OCI-LY7 (cell line): ENCODE measurements at regions not wholly inside any gene's neighbourhood (a gene's known extent, or its start where the extent isn't known, plus 50 kb on each side); places are given as distances from the start of the nearest gene placed in this dataset.

Experiments
- BruUV-seq: library from RNA; stranded (reverse); fragments of 400-500 nt; replicated peaks from 2 replicates; lab custom pipeline; 2021; lab: Mats Ljungman, UMichigan
- CTCF ChIA-PET: fragments of 300-600 bp; sonication (Branson Sonifier 250); formaldehyde crosslinking; loops from one replicate; lab custom pipeline; 2022; ENCODE audit warnings: antibody characterized with exemption; ENCODE audit not compliant: unreplicated experiment; lab: Charles Lee
- POLR2A ChIA-PET: fragments of 300-600 bp; sonication (Branson Sonifier 250); formaldehyde crosslinking; loops from one replicate; lab custom pipeline; 2022; ENCODE audit warnings: antibody characterized with exemption; lab: Charles Lee
- DNase-seq: peaks from one replicate; pipeline ENCODE4 v3.0.0-alpha.2; 2015; ENCODE audit warnings: low spot score
- H2AFZ ChIP-seq: fragments of 200-600 bp; sonication (generic), shearing (Covaris generic); 2 replicates; pipeline ENCODE4 v1.6.1; 2014; ENCODE audit warnings: mild to moderate bottlenecking, antibody characterized with exemption, low read length, moderate library complexity
- H3K27ac ChIP-seq: fragments of 200-600 bp; sonication (generic); 2 replicates; pipeline ENCODE4 v1.5.1; 2014; ENCODE audit warnings: mixed run types, low read depth, mild to moderate bottlenecking, moderate library complexity, low read length, inconsistent platforms; ENCODE audit not compliant: poor library complexity, severe bottlenecking
- H3K36me3 ChIP-seq: fragments of 200-600 bp; sonication (generic); 2 replicates; pipeline ENCODE4 v1.6.1; 2014; ENCODE audit warnings: mild to moderate bottlenecking, antibody characterized with exemption, low read length, moderate library complexity, mixed read lengths; ENCODE audit not compliant: insufficient read depth
- H3K4me1 ChIP-seq: fragments of 200-600 bp; sonication (generic); 2 replicates; pipeline ENCODE4 v1.5.1; 2014; ENCODE audit warnings: mild to moderate bottlenecking, low read length; ENCODE audit not compliant: insufficient read depth, poor library complexity, severe bottlenecking
- H3K4me2 ChIP-seq: fragments of 200-600 bp; sonication (generic); 2 replicates; pipeline ENCODE4 v1.6.1; 2014; ENCODE audit warnings: mild to moderate bottlenecking, low read length
- H3K4me3 ChIP-seq: fragments of 200-600 bp; sonication (generic); 2 replicates; pipeline ENCODE4 v1.5.1; 2014; ENCODE audit warnings: mild to moderate bottlenecking, low read depth, low read length; ENCODE audit not compliant: poor library complexity, severe bottlenecking
- H3K79me2 ChIP-seq: fragments of 200-600 bp; sonication (generic); 2 replicates; pipeline ENCODE4 v1.6.1; 2016; ENCODE audit warnings: low read depth, mild to moderate bottlenecking, low read length, moderate library complexity, mixed read lengths; ENCODE audit not compliant: insufficient read depth
- H3K9me2 ChIP-seq: fragments of 200-600 bp; sonication (generic); 2 replicates; pipeline ENCODE4 v1.6.1; 2016; ENCODE audit warnings: mild to moderate bottlenecking, low read length, mixed read lengths; ENCODE audit not compliant: insufficient read depth
- H3K9me3 ChIP-seq: fragments of 200-600 bp; sonication (generic); 2 replicates; pipeline ENCODE4 v1.6.1; 2014; ENCODE audit warnings: mild to moderate bottlenecking, mixed run types, low read length, mixed read lengths
- H4K20me1 ChIP-seq: fragments of 200-600 bp; sonication (generic); 2 replicates; pipeline ENCODE4 v1.6.1; 2014; ENCODE audit warnings: mild to moderate bottlenecking, antibody characterized with exemption, low read length, moderate library complexity, mixed read lengths; ENCODE audit not compliant: insufficient read depth
- EZH2phosphoT487 ChIP-seq: fragments of 200-600 bp; sonication (generic); IDR thresholded peaks from 2 replicates; pipeline ENCODE4 v1.6.1; 2018; ENCODE audit warnings: low read depth, borderline replicate concordance, mild to moderate bottlenecking, mixed run types, antibody characterized with exemption, low read length, moderate library complexity, mixed read lengths
- intact Hi-C: fragments of 100-400 bp; cut with micrococcal nuclease; formaldehyde crosslinking; loops from one replicate; pipeline ENCODE4 v1.10.0; 2022; ENCODE audit not compliant: unreplicated experiment
- TF ChIP-seq, protein P1 (sequence below): fragments of 200-600 bp; sonication (generic); conservative IDR thresholded peaks from 2 replicates; pipeline ENCODE4 v1.5.1; 2014; ENCODE audit warnings: mild to moderate bottlenecking, antibody characterized with exemption, low read length, moderate library complexity, mixed read lengths

- no peak for TF ChIP-seq EZH2phosphoT487
- TF ChIP-seq, protein P1, sequence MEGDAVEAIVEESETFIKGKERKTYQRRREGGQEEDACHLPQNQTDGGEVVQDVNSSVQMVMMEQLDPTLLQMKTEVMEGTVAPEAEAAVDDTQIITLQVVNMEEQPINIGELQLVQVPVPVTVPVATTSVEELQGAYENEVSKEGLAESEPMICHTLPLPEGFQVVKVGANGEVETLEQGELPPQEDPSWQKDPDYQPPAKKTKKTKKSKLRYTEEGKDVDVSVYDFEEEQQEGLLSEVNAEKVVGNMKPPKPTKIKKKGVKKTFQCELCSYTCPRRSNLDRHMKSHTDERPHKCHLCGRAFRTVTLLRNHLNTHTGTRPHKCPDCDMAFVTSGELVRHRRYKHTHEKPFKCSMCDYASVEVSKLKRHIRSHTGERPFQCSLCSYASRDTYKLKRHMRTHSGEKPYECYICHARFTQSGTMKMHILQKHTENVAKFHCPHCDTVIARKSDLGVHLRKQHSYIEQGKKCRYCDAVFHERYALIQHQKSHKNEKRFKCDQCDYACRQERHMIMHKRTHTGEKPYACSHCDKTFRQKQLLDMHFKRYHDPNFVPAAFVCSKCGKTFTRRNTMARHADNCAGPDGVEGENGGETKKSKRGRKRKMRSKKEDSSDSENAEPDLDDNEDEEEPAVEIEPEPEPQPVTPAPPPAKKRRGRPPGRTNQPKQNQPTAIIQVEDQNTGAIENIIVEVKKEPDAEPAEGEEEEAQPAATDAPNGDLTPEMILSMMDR, result no peak
- H3K4me3 ChIP-seq, result no peak overlapping the region
- ChIA-PET POLR2A (no interaction called here), CTCF (no interaction called here)
- H3K79me2 ChIP-seq, result no peaks in the 10 kb centered on the region
- no peaks in the 10 kb centered on the region for H3K4me1 ChIP-seq
- no peak for DNase-seq
- H3K36me3 ChIP-seq, result no peaks in the 10 kb centered on the region
- BruUV-seq, result no TSS peak
- no peaks in the 10 kb centered on the region for H4K20me1 ChIP-seq
- H3K27ac ChIP-seq, result no peak overlapping the region
- no peak overlapping the region for H2AFZ ChIP-seq
- no peaks in the 10 kb centered on the region for H3K9me2 ChIP-seq
- no peaks in the 10 kb centered on the region for H3K9me3 ChIP-seq
- no peak overlapping the region for H3K4me2 ChIP-seq
- intact Hi-C loops, result no loop called here
These were observed 55.4 kb upstream of the NCOR2 start for GRCh38 chr12:124622764-124623163.

- no peaks in the 10 kb centered on the region for H3K79me2 ChIP-seq
- no peaks in the 10 kb centered on the region for H3K9me3 ChIP-seq
- POLR2A ChIA-PET, result no interaction called here
- H3K27ac ChIP-seq, result no peak overlapping the region
- no peaks in the 10 kb centered on the region for H4K20me1 ChIP-seq
- H3K4me2 ChIP-seq, result no peak overlapping the region
- CTCF ChIA-PET, result no interaction called here
- TF ChIP-seq EZH2phosphoT487, result no peak
- TF ChIP-seq, protein P1, result no peak
- intact Hi-C loops, result no loop called here
- no peak for DNase-seq
- H3K4me1 ChIP-seq, result no peaks in the 10 kb centered on the region
- no peaks in the 10 kb centered on the region for H3K36me3 ChIP-seq
- BruUV-seq, result no TSS peak
- H3K9me2 ChIP-seq, result no peaks in the 10 kb centered on the region
- no peak overlapping the region for H3K4me3 ChIP-seq
- H2AFZ ChIP-seq, result no peak overlapping the region
These were observed 54.9 kb upstream of the NCOR2 start for GRCh38 chr12:124622331-124622730.

DNA sequence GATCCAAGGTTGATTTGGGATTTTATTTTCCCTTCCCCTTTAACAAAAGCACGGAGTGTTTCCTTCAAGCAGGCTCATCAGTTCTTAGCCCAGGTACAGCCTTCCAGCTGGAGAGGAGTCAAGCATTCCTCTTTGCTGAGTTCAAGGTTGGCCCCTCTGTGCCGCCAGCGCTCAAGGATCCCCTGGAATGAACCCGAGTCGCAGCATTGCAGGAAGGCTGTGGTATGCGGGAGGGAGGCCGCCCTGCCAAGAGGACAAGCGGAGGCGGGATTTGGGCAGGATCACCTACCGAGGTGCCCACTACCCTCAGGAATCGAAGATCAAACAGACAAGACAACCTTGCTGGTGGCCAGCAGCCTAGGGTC is 53.9 kb upstream of the NCOR2 start:
- Histone ChIP-seq H3K4me2 (no peak overlapping the region), H3K36me3 (no peaks in the 10 kb centered on the region), H3K9me2 (no peaks in the 10 kb centered on the region), H4K20me1 (no peaks in the 10 kb centered on the region), H3K4me3 (no peak overlapping the region), H3K4me1 (no peaks in the 10 kb centered on the region), H3K9me3 (no peaks in the 10 kb centered on the region), H2AFZ (no peak overlapping the region), H3K79me2 (no peaks in the 10 kb centered on the region), H3K27ac (no peak overlapping the region)
- ChIA-PET POLR2A (no interaction called here), CTCF (no interaction called here)
- TF ChIP-seq, protein P1, result no peak
- TF ChIP-seq EZH2phosphoT487, result no peak
- BruUV-seq, result no TSS peak
- DNase-seq, result no peak
- intact Hi-C loops, result no loop called here
